Coronary artery (tissue), 2 donors: ENCODE measurements at regions not wholly inside any gene's neighbourhood (a gene's known extent, or its start where the extent isn't known, plus 50 kb on each side); places are given as distances from the start of the nearest gene placed in this dataset.
A peak's percentile ranks its signal among the peaks of the same experiment; 100 is the strongest.

Experiments used
- DNase-seq: peaks from one replicate; pipeline ENCODE4 v3.0.0-alpha.2; 2017; ENCODE audit warnings: low spot score
- H3K27ac ChIP-seq, 2 donors: fragments of 200-600 bp; sonication (generic); one replicate each; pipeline ENCODE4 v1.5.1; 2016 to 2019
- H3K4me3 ChIP-seq: fragments of 200-600 bp; sonication (generic); 2 replicates; pipeline ENCODE4 v1.5.1; 2016; ENCODE audit warnings: mild to moderate bottlenecking, moderate library complexity
- CTCF ChIP-seq: fragments of 200-600 bp; sonication (generic); IDR thresholded peaks from one replicate; pipeline ENCODE4 v1.5.1; 2019; ENCODE audit warnings: antibody characterized with exemption

- TF ChIP-seq CTCF = no peak
- Histone ChIP-seq H3K27ac (peak overlapping the region in 1 of 2 donors; percentile 64), H3K4me3 (peak overlapping the region; percentile 69)
- DNase-seq = no peak
Measured at GRCh38 chr1:201648907-201649721, 110.2 kb downstream of the NAV1 start.

- peak overlapping the region; percentile 10 to 64 for H3K27ac ChIP-seq
- peak overlapping the region; percentile 69 for H3K4me3 ChIP-seq
- no peak for DNase-seq
- TF ChIP-seq CTCF = no peak
Measured at GRCh38 chr1:201649761-201650622, 111.1 kb downstream of the NAV1 start.

- H3K4me3 ChIP-seq = peak overlapping the region; percentile 69
- H3K27ac ChIP-seq = peak overlapping the region in 1 of 2 donors; percentile 64
- DNase-seq = no peak
- TF ChIP-seq CTCF = no peak
Measured at GRCh38 chr1:201650623-201650933, 111.7 kb downstream of the NAV1 start.

GRCh38 chr1:201652181-201652580 lies 113.3 kb downstream of the NAV1 start:
- no peak for TF ChIP-seq CTCF
- Histone ChIP-seq H3K27ac (no peak overlapping the region), H3K4me3 (no peak overlapping the region)
- DNase-seq = no peak

- TF ChIP-seq CTCF = no peak
- H3K27ac ChIP-seq = no peak overlapping the region
- DNase-seq = no peak
- no peak overlapping the region for H3K4me3 ChIP-seq
Measured at GRCh38 chr1:201653233-201653632, 114.3 kb downstream of the NAV1 start.

- no peak for DNase-seq
- H3K4me3 ChIP-seq = no peak overlapping the region
- no peak for TF ChIP-seq CTCF
- H3K27ac ChIP-seq = no peak overlapping the region
Measured at GRCh38 chr1:201653883-201654282, 115.0 kb downstream of the NAV1 start.
